ENCODE measurements at regions not wholly inside any gene's neighbourhood (a gene's known extent, or its start where the extent isn't known, plus 50 kb on each side); places are given as distances from the start of the nearest gene placed in this dataset.
A peak's percentile ranks its signal among the peaks of the same experiment; 100 is the strongest.
"Not testable (repeated sequence)": the region's sequence is repeated elsewhere in the genome, so short reads cannot be mapped to it uniquely, and the experiment has no call there.

DNA sequence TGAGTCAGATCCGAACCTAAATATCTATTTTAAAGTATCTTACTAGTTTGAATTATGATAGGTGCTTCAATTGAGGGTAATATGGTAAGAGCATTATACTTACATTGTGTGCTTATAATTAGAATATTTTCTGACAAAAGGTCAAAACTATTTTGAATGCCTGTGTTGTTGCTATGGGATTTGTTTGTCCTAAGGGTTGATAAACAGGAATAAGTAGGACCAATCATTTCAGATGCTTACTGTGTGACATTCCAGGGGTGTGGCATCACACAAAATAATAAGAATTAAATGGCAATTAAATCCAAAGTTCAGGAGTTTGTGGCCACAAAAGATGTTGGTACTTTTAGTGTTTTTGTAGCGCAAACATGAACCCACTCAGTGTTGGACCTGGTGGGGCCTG is 256.2 kb upstream of the DDHD1 start:
- DNase-seq (ENCODE audit: low read depth) = no peak

DNA sequence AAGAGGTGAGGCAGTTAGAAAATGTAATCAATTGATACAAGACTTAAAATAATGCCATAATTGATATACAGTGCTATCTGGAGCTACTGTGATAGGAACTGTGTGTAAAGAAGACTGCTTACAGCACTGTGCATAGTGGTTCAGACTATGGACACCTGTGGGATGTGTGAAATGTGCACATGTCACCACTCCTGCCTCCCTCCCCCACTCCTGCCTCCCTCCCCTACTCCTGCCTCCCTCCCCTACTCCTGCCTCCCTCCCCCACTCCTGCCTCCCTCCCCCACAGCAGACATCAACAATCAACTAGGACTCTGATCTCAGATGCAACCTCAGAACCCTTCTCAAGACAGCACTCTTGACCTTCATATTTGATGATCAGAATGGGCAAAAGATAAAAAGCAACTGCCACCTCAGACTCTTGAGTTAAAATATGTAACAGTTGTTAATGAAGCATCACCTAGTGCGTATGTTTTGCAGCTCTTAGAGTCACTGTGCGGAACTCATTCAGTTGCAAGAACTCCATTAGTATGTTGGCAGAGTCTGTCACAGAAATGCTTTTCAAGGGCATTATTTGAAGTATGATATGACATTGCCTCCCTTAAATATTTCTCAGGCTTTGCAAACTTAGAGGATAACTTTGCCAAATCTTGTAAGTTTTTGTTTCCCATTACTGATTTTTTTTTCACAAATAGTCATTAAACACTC is 255.2 kb upstream of the DDHD1 start:
- no peak for DNase-seq (ENCODE audit: low read depth)

GRCh38 chr14:53406519-53406918 is 253.4 kb upstream of the DDHD1 start:
- DNase-seq (ENCODE audit: low read depth) = no peak

- no peak for DNase-seq (ENCODE audit: low read depth)
These were observed 248.5 kb upstream of the DDHD1 start for GRCh38 chr14:53401646-53402045.

DNA sequence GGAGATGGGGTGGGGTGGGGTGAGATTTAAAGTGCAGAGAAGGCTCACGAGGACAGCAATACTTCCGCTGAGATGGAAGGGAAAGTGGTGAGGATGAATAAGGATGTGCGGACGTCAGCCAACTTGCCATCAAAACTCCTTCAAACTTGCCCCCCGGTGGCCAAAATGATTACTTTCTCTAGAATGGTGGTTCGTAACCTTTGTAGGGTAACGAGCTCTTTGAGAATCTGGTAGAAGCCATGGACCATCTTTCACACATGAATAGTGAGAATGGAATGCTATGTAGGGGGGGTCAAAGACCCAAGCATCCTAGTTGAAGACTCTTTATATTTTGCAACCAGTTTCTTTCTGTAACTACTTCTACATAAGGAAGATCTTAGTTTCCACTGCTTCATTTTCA is 245.9 kb upstream of the DDHD1 start:
- peak; percentile 78 for DNase-seq (ENCODE audit: low read depth)

- no peak for DNase-seq (ENCODE audit: low read depth)
These were observed 245.5 kb upstream of the DDHD1 start for GRCh38 chr14:53398616-53399015.

DNA sequence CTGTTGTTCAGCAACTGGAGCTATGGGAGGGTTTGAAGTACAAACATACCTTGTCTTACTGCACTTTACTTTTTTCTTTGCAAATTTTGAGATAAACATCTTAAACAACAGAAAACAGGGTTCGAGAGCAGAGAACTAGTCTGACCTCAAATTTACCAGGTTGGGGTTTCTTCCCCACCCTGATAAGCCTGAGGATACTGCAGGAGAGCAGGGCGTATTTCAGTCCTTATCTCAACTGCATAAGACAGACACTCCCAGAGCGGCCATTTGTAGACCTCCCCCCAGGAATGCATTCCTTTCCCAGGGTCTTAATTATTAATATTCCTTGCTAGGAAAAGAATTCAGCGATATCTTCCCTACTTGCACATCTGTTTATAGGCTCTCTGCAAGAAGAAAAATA is 242.1 kb upstream of the DDHD1 start:
- DNase-seq (ENCODE audit: low read depth) = not testable (repeated sequence)

- peak; percentile 99 for DNase-seq (ENCODE audit: low read depth)
These were observed 238.6 kb upstream of the DDHD1 start for GRCh38 chr14:53391631-53392285.

GRCh38 chr14:53391156-53391555 is 238.0 kb upstream of the DDHD1 start:
- peak; percentile 88 for DNase-seq (ENCODE audit: low read depth)

DNA sequence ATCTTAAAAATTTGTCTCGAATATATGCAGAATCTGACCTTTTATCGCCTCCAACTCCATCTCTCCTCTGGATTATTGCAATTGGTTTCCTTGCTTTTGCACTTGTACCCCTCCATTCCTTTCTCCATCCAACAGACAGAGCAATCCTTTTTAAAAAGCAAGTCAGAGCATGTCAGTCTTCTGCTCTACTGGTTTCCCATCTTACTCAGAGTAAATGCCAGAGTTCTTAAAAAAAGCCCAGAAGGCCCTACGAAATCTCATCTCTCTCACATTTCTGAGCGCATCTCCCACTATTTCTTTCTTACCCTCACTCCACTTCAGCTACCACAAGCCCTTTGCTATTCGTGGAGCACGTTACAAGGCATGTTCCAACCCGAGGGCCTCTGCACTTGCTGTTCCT is 236.9 kb upstream of the DDHD1 start:
- DNase-seq (ENCODE audit: low read depth) = no peak

GRCh38 chr14:53389202-53389601 is 236.1 kb upstream of the DDHD1 start:
- DNase-seq (ENCODE audit: low read depth) = peak; percentile 60

DNA sequence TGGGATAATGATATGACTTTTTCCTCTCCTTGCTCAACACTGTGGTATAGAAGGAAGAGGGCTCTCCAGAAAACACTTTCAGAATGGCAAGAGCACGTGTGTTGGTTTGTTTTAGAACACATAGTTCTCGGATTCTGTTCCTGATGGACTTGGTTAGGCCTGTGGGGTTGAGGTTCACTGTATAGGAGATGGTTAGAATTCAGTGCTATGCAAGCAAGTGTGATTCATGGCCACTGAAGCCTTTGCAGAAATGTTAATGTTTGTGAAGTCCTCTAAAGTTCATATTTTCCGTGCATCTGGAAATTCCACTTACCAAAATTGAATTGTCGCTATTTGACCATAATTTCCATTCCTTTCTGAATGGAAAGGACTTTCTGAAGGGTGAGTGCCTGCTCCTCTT is 233.2 kb upstream of the DDHD1 start:
- no peak for DNase-seq (ENCODE audit: low read depth)

GRCh38 chr14:53384536-53384935 is 231.4 kb upstream of the DDHD1 start:
- DNase-seq (ENCODE audit: low read depth) = no peak

GRCh38 chr14:53384073-53384472 is 230.9 kb upstream of the DDHD1 start:
- DNase-seq (ENCODE audit: low read depth) = no peak

GRCh38 chr14:53381895-53382294 is 228.8 kb upstream of the DDHD1 start:
- no peak for DNase-seq (ENCODE audit: low read depth)

DNA sequence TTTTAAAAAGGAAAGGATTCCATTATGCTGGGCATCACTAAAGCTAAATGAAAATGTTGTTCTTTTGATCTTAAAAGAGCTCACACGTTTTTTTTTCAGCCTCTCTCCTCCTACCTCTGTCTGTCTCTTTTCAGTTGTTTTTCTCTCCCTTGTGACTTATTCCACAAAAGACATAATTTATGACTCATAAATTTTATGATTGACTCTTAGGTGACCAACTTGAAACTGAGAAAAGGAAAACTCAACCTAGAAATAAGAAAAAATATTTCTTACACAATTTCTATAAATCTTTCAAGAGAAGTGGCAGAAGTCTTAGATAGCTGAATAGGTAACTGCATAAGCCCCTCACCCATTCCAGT is 227.7 kb upstream of the DDHD1 start:
- no peak for DNase-seq (ENCODE audit: low read depth)

DNA sequence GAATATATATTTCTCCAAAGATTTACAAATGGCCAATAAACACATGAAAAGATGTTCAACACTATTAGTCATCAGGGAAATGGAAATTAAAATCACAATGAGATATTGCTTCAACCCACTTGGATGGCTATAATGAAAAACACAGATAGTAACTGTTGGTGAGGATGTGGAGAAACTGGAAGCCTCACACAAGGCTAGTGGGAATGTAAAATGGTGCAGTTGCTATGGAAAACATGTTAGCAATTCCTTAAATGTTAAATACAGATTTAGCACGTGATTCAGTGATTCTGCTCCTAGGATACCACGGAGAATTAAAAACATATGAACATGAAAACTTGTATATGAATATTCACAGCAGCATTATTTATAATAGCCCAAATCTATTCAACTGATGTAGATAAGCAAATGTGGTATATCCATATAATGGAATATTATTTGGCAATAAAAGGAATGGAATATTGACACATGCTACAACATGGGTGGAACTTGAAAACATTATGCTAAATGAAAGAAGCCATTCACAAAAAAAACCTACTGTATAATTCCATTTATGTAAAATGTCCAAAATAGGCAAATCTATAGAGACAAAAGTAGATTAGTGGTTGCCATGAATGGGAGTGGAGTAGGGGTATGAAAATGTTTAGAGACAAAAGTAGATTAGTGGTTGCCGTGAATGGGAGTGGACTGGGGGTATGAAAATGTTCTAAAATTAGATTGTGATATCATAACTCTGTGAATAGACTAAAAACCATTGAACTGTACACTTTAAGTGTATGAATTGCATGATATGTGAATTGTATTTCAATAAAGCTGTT is 227.1 kb upstream of the DDHD1 start:
- DNase-seq (ENCODE audit: low read depth) = no peak

DNA sequence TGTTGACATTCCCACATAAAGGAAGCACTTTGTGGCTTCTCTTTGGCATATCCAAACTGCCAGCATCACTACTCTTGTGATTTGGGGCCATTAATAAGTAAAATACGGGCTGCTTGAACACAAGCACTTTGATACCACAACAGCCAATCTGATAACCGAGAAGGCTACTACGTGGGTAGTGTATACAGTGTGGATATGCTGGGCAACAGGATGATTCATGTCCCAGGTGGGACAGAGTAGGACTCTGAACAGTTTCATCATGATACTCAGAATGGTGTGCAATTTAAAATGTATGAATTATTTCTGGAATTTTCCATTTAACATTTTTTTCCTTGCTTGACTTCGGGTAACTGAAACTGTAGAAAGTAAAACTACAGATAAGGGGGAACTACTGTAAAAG is 225.0 kb upstream of the DDHD1 start:
- DNase-seq (ENCODE audit: low read depth) = no peak

GRCh38 chr14:53376064-53376463 is 222.9 kb upstream of the DDHD1 start:
- no peak for DNase-seq (ENCODE audit: low read depth)

- no peak for DNase-seq (ENCODE audit: low read depth)
These were observed 222.5 kb upstream of the DDHD1 start for GRCh38 chr14:53375599-53375998.

GRCh38 chr14:53368711-53369201 is 215.6 kb upstream of the DDHD1 start:
- peak; percentile 57 for DNase-seq (ENCODE audit: low read depth)

DNA sequence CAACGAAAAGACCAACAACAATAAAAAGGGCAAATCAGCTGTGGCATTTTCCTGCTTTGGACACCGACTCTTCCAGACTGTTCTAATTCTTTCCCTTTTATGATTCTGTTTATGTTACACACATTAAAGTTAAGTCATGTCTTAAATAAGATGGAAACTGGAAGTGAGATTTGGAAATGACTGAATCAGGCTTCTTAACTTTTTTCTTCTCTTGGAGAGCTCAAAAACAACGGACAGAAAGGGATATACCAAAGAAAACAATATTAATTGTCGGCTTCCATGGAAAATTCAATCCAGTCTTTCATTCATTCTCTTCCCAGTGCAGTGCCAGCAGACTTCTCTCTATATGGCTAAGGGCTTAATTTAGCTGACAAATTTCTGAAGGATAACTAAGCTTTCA is 214.9 kb upstream of the DDHD1 start:
- no peak for DNase-seq (ENCODE audit: low read depth)
